ENCODE measurements at regions not wholly inside any gene's neighbourhood (a gene's known extent, or its start where the extent isn't known, plus 50 kb on each side); places are given as distances from the start of the nearest gene placed in this dataset.

DNA sequence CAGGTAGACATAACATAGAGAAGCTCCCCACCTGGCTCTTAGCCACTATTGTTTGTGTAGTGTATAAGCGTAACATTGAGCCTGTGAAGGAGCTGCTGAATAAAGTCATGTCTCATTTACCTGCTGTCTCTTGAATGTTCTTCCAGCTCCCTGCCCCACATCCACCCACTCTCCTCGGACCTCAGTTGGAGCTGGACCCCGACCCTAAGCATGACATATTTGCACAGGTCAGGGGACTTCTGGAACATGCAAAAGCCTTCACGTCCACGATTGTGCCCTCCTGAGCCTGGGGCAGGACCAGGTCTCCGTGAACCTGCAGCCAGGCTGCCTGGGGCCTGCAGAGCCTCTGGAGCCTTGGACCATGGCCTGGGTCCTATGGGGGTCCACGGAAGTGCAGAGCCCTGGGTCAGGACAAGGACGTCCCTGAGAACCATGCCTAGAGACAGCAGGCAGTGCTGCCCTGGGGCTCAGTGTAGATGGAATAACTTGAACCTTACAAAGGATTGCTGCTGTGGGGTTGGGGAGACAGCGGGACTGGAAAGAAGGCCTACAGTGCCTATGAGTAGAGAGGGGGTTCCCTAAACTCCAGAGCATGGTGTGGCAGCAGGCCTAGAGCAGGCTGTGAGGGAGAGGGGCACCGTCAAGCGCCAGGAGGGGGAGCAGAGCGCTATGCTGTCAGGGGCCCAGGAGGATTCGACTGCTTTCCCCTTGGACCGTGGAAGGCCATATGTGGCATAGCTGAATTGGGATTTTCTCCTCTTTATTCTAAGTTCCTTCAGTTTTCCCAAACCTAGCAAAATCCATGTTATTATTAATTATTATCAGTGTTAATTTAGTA lies 99.9 kb upstream of the ZNF236 start (continued):
- no peak for TF ChIP-seq YY1 (IDR thresholded peaks at IDR 0.05; ENCODE audit: extremely low read depth, insufficient replicate concordance, low read depth, low read length)
- TF ChIP-seq SIN3A (IDR thresholded peaks at IDR 0.05; ENCODE audit: low read depth) = no peak
- TF ChIP-seq RAD21 (IDR thresholded peaks at IDR 0.05; ENCODE audit: low read depth) = no peak
- TF ChIP-seq, protein P1, sequence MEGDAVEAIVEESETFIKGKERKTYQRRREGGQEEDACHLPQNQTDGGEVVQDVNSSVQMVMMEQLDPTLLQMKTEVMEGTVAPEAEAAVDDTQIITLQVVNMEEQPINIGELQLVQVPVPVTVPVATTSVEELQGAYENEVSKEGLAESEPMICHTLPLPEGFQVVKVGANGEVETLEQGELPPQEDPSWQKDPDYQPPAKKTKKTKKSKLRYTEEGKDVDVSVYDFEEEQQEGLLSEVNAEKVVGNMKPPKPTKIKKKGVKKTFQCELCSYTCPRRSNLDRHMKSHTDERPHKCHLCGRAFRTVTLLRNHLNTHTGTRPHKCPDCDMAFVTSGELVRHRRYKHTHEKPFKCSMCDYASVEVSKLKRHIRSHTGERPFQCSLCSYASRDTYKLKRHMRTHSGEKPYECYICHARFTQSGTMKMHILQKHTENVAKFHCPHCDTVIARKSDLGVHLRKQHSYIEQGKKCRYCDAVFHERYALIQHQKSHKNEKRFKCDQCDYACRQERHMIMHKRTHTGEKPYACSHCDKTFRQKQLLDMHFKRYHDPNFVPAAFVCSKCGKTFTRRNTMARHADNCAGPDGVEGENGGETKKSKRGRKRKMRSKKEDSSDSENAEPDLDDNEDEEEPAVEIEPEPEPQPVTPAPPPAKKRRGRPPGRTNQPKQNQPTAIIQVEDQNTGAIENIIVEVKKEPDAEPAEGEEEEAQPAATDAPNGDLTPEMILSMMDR (IDR thresholded peaks at IDR 0.05 in 2 of 3, conservative IDR thresholded peaks at IDR 0.05 in 1 of 3; ENCODE audit: borderline replicate concordance in 1 of 3, insufficient read depth in 1 of 3, low read depth in 2 of 3, low read length in 2 of 3) = no peak

DNA sequence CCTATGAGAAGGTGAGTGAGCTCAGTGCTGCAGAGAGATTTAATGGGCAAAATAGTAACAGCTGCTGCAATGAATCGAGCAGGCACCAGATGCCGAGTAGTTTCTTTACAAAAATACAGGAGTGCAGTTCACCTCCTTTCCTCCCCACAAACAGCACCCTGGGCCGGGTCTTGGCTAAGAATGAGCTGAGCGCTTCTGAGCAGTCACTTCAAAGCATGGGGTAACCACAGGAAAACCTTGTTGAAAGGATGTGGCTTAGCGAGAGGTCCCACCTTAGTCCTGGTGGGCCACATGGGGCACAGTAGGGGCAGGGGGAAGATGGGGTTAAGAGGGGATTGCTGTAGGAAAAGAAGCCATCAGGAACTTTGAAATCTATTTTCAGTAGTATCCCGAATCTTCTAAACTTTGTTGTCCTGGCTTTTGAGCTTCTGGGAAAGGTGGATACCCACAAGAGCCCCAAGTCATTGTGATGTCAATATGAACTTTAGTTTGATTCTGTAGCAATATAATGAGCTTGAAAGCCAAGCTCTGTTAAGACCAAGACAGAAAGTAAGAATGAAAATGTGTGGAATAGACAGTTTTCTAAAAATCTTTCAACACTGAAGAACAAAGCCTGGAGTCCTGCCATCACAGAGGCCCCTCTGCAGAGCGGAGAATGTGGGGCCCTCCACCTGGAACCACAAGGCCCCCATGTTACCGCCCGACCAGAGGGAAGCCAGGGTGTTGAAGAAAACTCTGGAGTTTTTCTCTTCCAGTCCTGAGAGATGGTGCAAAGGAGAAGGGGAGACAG lies 101.0 kb upstream of the ZNF236 start:
- POLR2A ChIA-PET = no interaction called here

More for the DNA sequence above, 101.0 kb upstream of the ZNF236 start:
- Histone ChIP-seq H4K20me1 (ENCODE audit: insufficient read depth) (no peaks in the 10 kb centered on the region), H3K9me2 (ENCODE audit: insufficient read depth) (no peaks in the 10 kb centered on the region), H3K9me3 (ENCODE audit: control insufficient read depth in 1 of 2, insufficient read depth in 1 of 2, low read depth in 1 of 2, low read length in 2 of 2) (no peaks in the 10 kb centered on the region), H3K4me1 (ENCODE audit: control insufficient read depth in 1 of 2, insufficient read depth in 2 of 2, low read length in 2 of 2) (no peaks in the 10 kb centered on the region), H2AFZ (ENCODE audit: low read depth, low read length, poor library complexity, severe bottlenecking) (no peak overlapping the region), H3K4me3 (replicated peaks in 1 of 2; ENCODE audit: low read depth in 1 of 2, low read length in 2 of 2) (no peak overlapping the region), H3K27ac (ENCODE audit: low read depth, low read length) (no peak overlapping the region), H3K79me2 (ENCODE audit: insufficient read depth, low read length) (no peaks in the 10 kb centered on the region), H3K4me2 (ENCODE audit: low read length) (no peak overlapping the region), H3K9ac (ENCODE audit: low read length) (no peak overlapping the region), H3K27me3 (ENCODE audit: insufficient read depth, low read length) (no peaks in the 10 kb centered on the region), H3K36me3 (ENCODE audit: control insufficient read depth in 1 of 2, insufficient read depth in 2 of 2, low read length in 2 of 2) (no peaks in the 10 kb centered on the region)
- TF ChIP-seq YY1 (IDR thresholded peaks at IDR 0.05; ENCODE audit: extremely low read depth, insufficient replicate concordance, low read depth, low read length) (no peak), SRF (IDR thresholded peaks at IDR 0.05; ENCODE audit: low read depth) (no peak), SP1 (IDR thresholded peaks at IDR 0.05; ENCODE audit: low read depth) (no peak), ZNF274 (IDR thresholded peaks at IDR 0.05; ENCODE audit: low read depth, low read length) (no peak), TCF7L2 (IDR thresholded peaks at IDR 0.05; ENCODE audit: borderline replicate concordance, extremely low read depth, insufficient read depth, insufficient read length) (no peak), EZH2phosphoT487 (IDR thresholded peaks at IDR 0.05; ENCODE audit: borderline replicate concordance) (no peak), POLR2AphosphoS5 (IDR thresholded peaks at IDR 0.05; ENCODE audit: low read depth, low read length) (no peak), CBX3 (IDR thresholded peaks at IDR 0.05; ENCODE audit: low read depth) (no peak), REST (IDR thresholded peaks at IDR 0.05; ENCODE audit: low read depth) (no peak)
- TF ChIP-seq, protein P2, sequence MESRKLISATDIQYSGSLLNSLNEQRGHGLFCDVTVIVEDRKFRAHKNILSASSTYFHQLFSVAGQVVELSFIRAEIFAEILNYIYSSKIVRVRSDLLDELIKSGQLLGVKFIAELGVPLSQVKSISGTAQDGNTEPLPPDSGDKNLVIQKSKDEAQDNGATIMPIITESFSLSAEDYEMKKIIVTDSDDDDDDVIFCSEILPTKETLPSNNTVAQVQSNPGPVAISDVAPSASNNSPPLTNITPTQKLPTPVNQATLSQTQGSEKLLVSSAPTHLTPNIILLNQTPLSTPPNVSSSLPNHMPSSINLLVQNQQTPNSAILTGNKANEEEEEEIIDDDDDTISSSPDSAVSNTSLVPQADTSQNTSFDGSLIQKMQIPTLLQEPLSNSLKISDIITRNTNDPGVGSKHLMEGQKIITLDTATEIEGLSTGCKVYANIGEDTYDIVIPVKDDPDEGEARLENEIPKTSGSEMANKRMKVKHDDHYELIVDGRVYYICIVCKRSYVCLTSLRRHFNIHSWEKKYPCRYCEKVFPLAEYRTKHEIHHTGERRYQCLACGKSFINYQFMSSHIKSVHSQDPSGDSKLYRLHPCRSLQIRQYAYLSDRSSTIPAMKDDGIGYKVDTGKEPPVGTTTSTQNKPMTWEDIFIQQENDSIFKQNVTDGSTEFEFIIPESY (IDR thresholded peaks at IDR 0.05; ENCODE audit: extremely low read depth, insufficient replicate concordance, low read length) = no peak
- TF ChIP-seq, protein P3, sequence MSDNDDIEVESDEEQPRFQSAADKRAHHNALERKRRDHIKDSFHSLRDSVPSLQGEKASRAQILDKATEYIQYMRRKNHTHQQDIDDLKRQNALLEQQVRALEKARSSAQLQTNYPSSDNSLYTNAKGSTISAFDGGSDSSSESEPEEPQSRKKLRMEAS (IDR thresholded peaks at IDR 0.05) = no peak
- RAD21 ChIA-PET (ENCODE audit: low non-redundant PET in 1 of 2, low total read pairs in 2 of 2, uncharacterized antibody in 2 of 2, unreplicated experiment in 2 of 2) = no interaction called here
- DNase-seq (ENCODE audit: low read depth, low spot score) = no peak
- no peak for ATAC-seq
- CTCF ChIA-PET = interaction anchor here (1.3 kb wide), 1 partner anchor 12 kb away, joined by 4 read pairs; no protein-coding TSS in a partner anchor
- intact Hi-C loops (cut with micrococcal nuclease) = no loop called here
- no TSS peak for BruUV-seq (replicated peaks)

All from HCT116 (cell line).